Smooth muscle cell (in vitro differentiated cells): ENCODE measurements at regions not wholly inside any gene's neighbourhood (a gene's known extent, or its start where the extent isn't known, plus 50 kb on each side); places are given as distances from the start of the nearest gene placed in this dataset.

Experiments
- DNase-seq: peaks from one replicate; lab custom pipeline; 2025; ENCODE audit not compliant: unreplicated experiment; lab: John Stamatoyannopoulos, UW
- H2AFZ ChIP-seq: fragments of 200-600 bp; sonication (generic); 2 replicates; pipeline ENCODE4 v1.6.0; 2016; ENCODE audit warnings: antibody characterized with exemption, low read depth, mild to moderate bottlenecking
- H3F3A ChIP-seq: fragments of 200-600 bp; sonication (generic); 2 replicates; pipeline ENCODE4 v1.6.0; 2017; ENCODE audit warnings: antibody characterized with exemption, low read depth
- H3K27ac ChIP-seq: fragments of 200-600 bp; sonication (generic); 2 replicates; pipeline ENCODE4 v1.5.1; 2016; ENCODE audit warnings: low read depth, mild to moderate bottlenecking
- H3K27me3 ChIP-seq: fragments of 200-600 bp; sonication (generic); 2 replicates; pipeline ENCODE4 v1.6.1; 2016; ENCODE audit warnings: low read depth, mild to moderate bottlenecking
- H3K36me3 ChIP-seq: fragments of 200-600 bp; sonication (generic); 2 replicates; pipeline ENCODE4 v1.5.1; 2016; ENCODE audit warnings: low read depth
- H3K4me1 ChIP-seq: fragments of 200-600 bp; sonication (generic); 2 replicates; pipeline ENCODE4 v1.5.1; 2016; ENCODE audit warnings: low read depth
- H3K4me2 ChIP-seq: fragments of 200-600 bp; sonication (generic); 2 replicates; pipeline ENCODE4 v1.6.0; 2016; ENCODE audit warnings: mild to moderate bottlenecking
- H3K4me3 ChIP-seq: fragments of 200-600 bp; sonication (generic); 2 replicates; pipeline ENCODE4 v1.5.1; 2016; ENCODE audit warnings: mild to moderate bottlenecking
- H3K79me2 ChIP-seq: fragments of 200-600 bp; sonication (generic); 2 replicates; pipeline ENCODE4 v1.6.0; 2016; ENCODE audit warnings: low read depth, mild to moderate bottlenecking
- H3K9ac ChIP-seq: fragments of 200-600 bp; sonication (generic); 2 replicates; pipeline ENCODE4 v1.6.0; 2016; ENCODE audit warnings: low read depth
- H3K9me3 ChIP-seq: fragments of 200-600 bp; sonication (generic); replicated peaks from 2 replicates; pipeline ENCODE4 v1.5.1; 2016; ENCODE audit warnings: low read depth
- H4K20me1 ChIP-seq: fragments of 200-600 bp; sonication (generic); 2 replicates; pipeline ENCODE4 v1.6.0; 2016; ENCODE audit warnings: low read depth
- CTCF ChIP-seq: fragments of 200-600 bp; sonication (generic); IDR thresholded peaks from 2 replicates; pipeline ENCODE4 v1.5.1; 2017; ENCODE audit warnings: borderline replicate concordance, mild to moderate bottlenecking, antibody characterized with exemption; ENCODE audit not compliant: insufficient read depth, poor library complexity, severe bottlenecking
- WGBS: methylation state at CpG from one replicate; pipeline ENCODE4 v1.1.7; 2016; ENCODE audit warnings: low lambda C conversion rate; 5-methylcytosine and 5-hydroxymethylcytosine counted together

GRCh38 chr1:96233422-96233821 lies 488.2 kb upstream of the PTBP2 start:
- no peak for DNase-seq
- Histone ChIP-seq H3K27me3 (no peaks in the 10 kb centered on the region), H3K36me3 (no peaks in the 10 kb centered on the region), H4K20me1 (no peaks in the 10 kb centered on the region), H3K4me1 (no peaks in the 10 kb centered on the region), H3K9me3 (no peaks in the 10 kb centered on the region), H3K4me3 (no peak overlapping the region), H3K79me2 (no peaks in the 10 kb centered on the region), H2AFZ (no peak overlapping the region), H3K4me2 (no peak overlapping the region), H3K9ac (no peak overlapping the region), H3F3A (no peaks in the 10 kb centered on the region), H3K27ac (no peak overlapping the region)
- WGBS, result 83% methylated on average over 3 of the region's 3 CpGs
- TF ChIP-seq CTCF, result no peak

- no peak for TF ChIP-seq CTCF
- peak overlapping the region; percentile 63 for H3K4me2 ChIP-seq
- no peaks in the 10 kb centered on the region for H3F3A ChIP-seq
- H3K36me3 ChIP-seq, result no peaks in the 10 kb centered on the region
- DNase-seq, result no peak
- H3K9me3 ChIP-seq, result no peaks in the 10 kb centered on the region
- no peaks in the 10 kb centered on the region for H3K4me1 ChIP-seq
- H3K79me2 ChIP-seq, result no peaks in the 10 kb centered on the region
- H3K27ac ChIP-seq, result no peak overlapping the region
- H3K4me3 ChIP-seq, result no peak overlapping the region
- 23% methylated on average over 6 of the region's 6 CpGs for WGBS
- no peaks in the 10 kb centered on the region for H4K20me1 ChIP-seq
- peak overlapping the region; percentile 18 for H2AFZ ChIP-seq
- H3K9ac ChIP-seq, result no peak overlapping the region
- no peaks in the 10 kb centered on the region for H3K27me3 ChIP-seq
Measured at GRCh38 chr1:96234299-96234698, 487.3 kb upstream of the PTBP2 start.

GRCh38 chr1:96236156-96236739 lies 485.3 kb upstream of the PTBP2 start:
- Histone ChIP-seq H3K27ac (no peak overlapping the region), H3K9me3 (no peaks in the 10 kb centered on the region), H3K4me1 (no peaks in the 10 kb centered on the region), H3K79me2 (no peaks in the 10 kb centered on the region), H3K9ac (no peak overlapping the region), H3K4me2 (no peak overlapping the region), H4K20me1 (no peaks in the 10 kb centered on the region), H2AFZ (no peak overlapping the region), H3K27me3 (no peaks in the 10 kb centered on the region), H3F3A (no peaks in the 10 kb centered on the region), H3K36me3 (no peaks in the 10 kb centered on the region), H3K4me3 (no peak overlapping the region)
- 31% methylated on average over 4 of the region's 4 CpGs for WGBS
- peak; percentile 66 for TF ChIP-seq CTCF
- DNase-seq, result no peak

- Histone ChIP-seq H2AFZ (no peak overlapping the region), H3K36me3 (no peaks in the 10 kb centered on the region), H3F3A (no peaks in the 10 kb centered on the region), H3K4me1 (no peaks in the 10 kb centered on the region), H3K4me3 (no peak overlapping the region), H3K79me2 (no peaks in the 10 kb centered on the region), H3K9ac (no peak overlapping the region), H3K9me3 (no peaks in the 10 kb centered on the region), H3K27me3 (no peaks in the 10 kb centered on the region), H4K20me1 (no peaks in the 10 kb centered on the region), H3K4me2 (no peak overlapping the region), H3K27ac (no peak overlapping the region)
- TF ChIP-seq CTCF, result no peak
- WGBS, result 60% methylated on average over 4 of the region's 4 CpGs
- DNase-seq, result no peak
Measured at GRCh38 chr1:96238426-96238825, 483.2 kb upstream of the PTBP2 start.
